Astrocyte (in vitro differentiated cells and primary cell): ENCODE measurements at regions not wholly inside any gene's neighbourhood (a gene's known extent, or its start where the extent isn't known, plus 50 kb on each side); places are given as distances from the start of the nearest gene placed in this dataset.

Source experiments
- CTCF ChIP-seq: IDR thresholded peaks from 2 replicates; pipeline ENCODE4 v1.5.1; 2011; ENCODE audit warnings: low read depth, mild to moderate bottlenecking, inconsistent platforms, low read length, moderate library complexity; ENCODE audit not compliant: insufficient read depth
- EZH2 ChIP-seq: IDR thresholded peaks from 2 replicates; pipeline ENCODE4 v1.6.1; 2012; ENCODE audit warnings: mild to moderate bottlenecking, low read length, inconsistent platforms; ENCODE audit not compliant: insufficient read depth

DNA sequence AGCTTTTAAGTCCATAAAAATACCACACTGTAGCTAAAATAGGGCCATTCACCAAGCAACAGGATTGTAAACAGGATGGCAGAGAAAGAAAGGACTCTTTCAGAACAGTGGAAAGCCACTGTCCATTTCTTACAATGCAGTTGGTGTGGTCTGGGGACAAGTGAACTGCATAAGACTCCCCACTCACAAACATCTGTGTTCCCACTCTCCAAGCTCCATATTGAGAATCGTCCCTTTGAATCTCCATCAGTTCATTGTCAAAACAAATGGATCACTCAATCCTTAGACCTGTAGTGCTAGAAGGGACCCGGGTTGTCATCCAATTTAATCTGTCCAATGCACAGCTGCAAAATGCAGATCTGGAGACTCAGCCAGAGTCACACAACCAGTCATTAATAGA, 347.4 kb upstream of the KLHL29 start:
- no peak for TF ChIP-seq CTCF
- no peak for TF ChIP-seq EZH2
